Chondrocyte (in vitro differentiated cells): ENCODE measurements at regions not wholly inside any gene's neighbourhood (a gene's known extent, or its start where the extent isn't known, plus 50 kb on each side); places are given as distances from the start of the nearest gene placed in this dataset.
A peak's percentile ranks its signal among the peaks of the same experiment; 100 is the strongest.
"Not testable (repeated sequence)": the region's sequence is repeated elsewhere in the genome, so short reads cannot be mapped to it uniquely, and the experiment has no call there.

Source experiments
- DNase-seq: peaks from one replicate; pipeline ENCODE4 v3.0.0; 2021; ENCODE audit warnings: mixed read lengths, low spot score
- H3K27ac Mint-ChIP-seq: one replicate; pipeline ENCODE4 v1.8.0; 2021; ENCODE audit warnings: mild to moderate bottlenecking, moderate library complexity, mixed read lengths; ENCODE audit not compliant: unreplicated experiment
- H3K27me3 Mint-ChIP-seq: 2 replicates; pipeline ENCODE4 v1.8.0; 2021; ENCODE audit warnings: low read depth, mixed read lengths
- H3K36me3 Mint-ChIP-seq: 2 replicates; pipeline ENCODE4 v1.8.0; 2021; ENCODE audit warnings: low read depth, mixed read lengths
- H3K4me1 Mint-ChIP-seq: 2 replicates; pipeline ENCODE4 v1.8.0; 2021; ENCODE audit warnings: low read depth, mild to moderate bottlenecking, mixed read lengths
- H3K4me3 Mint-ChIP-seq: one replicate; pipeline ENCODE4 v1.8.0; 2021; ENCODE audit warnings: mild to moderate bottlenecking, moderate library complexity, mixed read lengths; ENCODE audit not compliant: unreplicated experiment
- H3K9me3 Mint-ChIP-seq: 2 replicates; pipeline ENCODE4 v1.8.0; 2021; ENCODE audit warnings: low read depth, mixed read lengths
- TF ChIP-seq, protein P1 (sequence below): fragments of 200-600 bp; sonication (generic); IDR thresholded peaks from 2 replicates; pipeline ENCODE4 v1.5.0; 2021; ENCODE audit warnings: antibody characterized with exemption, mild to moderate bottlenecking, moderate library complexity

- Mint-ChIP-seq H3K4me3 (no peak overlapping the region), H3K27me3 (no peaks in the 10 kb centered on the region), H3K36me3 (no peaks in the 10 kb centered on the region), H3K27ac (no peak overlapping the region), H3K4me1 (peaks cover 13% of the 10 kb centered on the region), H3K9me3 (no peaks in the 10 kb centered on the region)
- TF ChIP-seq, protein P1, sequence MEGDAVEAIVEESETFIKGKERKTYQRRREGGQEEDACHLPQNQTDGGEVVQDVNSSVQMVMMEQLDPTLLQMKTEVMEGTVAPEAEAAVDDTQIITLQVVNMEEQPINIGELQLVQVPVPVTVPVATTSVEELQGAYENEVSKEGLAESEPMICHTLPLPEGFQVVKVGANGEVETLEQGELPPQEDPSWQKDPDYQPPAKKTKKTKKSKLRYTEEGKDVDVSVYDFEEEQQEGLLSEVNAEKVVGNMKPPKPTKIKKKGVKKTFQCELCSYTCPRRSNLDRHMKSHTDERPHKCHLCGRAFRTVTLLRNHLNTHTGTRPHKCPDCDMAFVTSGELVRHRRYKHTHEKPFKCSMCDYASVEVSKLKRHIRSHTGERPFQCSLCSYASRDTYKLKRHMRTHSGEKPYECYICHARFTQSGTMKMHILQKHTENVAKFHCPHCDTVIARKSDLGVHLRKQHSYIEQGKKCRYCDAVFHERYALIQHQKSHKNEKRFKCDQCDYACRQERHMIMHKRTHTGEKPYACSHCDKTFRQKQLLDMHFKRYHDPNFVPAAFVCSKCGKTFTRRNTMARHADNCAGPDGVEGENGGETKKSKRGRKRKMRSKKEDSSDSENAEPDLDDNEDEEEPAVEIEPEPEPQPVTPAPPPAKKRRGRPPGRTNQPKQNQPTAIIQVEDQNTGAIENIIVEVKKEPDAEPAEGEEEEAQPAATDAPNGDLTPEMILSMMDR = no peak
- DNase-seq = no peak
Measured at GRCh38 chr5:53411388-53411787, 69.0 kb upstream of the FST start.

- H3K27ac Mint-ChIP-seq, H3K36me3 Mint-ChIP-seq, H3K4me3 Mint-ChIP-seq, H3K4me1 Mint-ChIP-seq, DNase-seq, H3K9me3 Mint-ChIP-seq, H3K27me3 Mint-ChIP-seq: not testable (repeated sequence)
Measured at GRCh38 chr5:53412499-53412898, 67.9 kb upstream of the FST start.

GRCh38 chr5:53416144-53416738, 64.2 kb upstream of the FST start:
- Mint-ChIP-seq H3K4me3 (no peak overlapping the region), H3K27me3 (no peaks in the 10 kb centered on the region), H3K4me1 (peaks cover 19% of the 10 kb centered on the region), H3K27ac (no peak overlapping the region), H3K36me3 (no peaks in the 10 kb centered on the region), H3K9me3 (no peaks in the 10 kb centered on the region)
- DNase-seq = no peak
- TF ChIP-seq, protein P1 = no peak

DNA sequence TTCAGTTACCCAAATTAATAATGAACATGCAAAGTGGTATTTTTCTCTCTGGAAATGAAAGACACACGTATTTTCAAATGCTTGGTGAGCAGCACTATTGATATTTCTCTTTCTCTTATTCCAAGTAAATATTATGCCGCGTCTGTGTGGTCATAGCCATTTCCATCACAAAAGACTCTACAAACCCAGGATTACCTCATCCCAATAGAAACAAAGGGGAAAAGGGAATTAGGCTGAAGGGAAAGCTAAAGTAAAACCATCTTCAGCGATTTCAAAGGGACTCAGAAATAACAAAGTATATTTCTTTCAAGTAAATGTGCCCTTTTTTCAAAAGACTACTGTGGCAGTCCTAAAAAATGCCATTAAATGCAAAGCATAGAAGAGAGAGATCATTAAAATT, 62.0 kb upstream of the FST start:
- Mint-ChIP-seq H3K27ac (peak overlapping the region; percentile 74), H3K27me3 (no peaks in the 10 kb centered on the region), H3K4me1 (peaks cover 20% of the 10 kb centered on the region), H3K4me3 (no peak overlapping the region), H3K9me3 (no peaks in the 10 kb centered on the region), H3K36me3 (no peaks in the 10 kb centered on the region)
- DNase-seq = no peak
- TF ChIP-seq, protein P1 = no peak

DNA sequence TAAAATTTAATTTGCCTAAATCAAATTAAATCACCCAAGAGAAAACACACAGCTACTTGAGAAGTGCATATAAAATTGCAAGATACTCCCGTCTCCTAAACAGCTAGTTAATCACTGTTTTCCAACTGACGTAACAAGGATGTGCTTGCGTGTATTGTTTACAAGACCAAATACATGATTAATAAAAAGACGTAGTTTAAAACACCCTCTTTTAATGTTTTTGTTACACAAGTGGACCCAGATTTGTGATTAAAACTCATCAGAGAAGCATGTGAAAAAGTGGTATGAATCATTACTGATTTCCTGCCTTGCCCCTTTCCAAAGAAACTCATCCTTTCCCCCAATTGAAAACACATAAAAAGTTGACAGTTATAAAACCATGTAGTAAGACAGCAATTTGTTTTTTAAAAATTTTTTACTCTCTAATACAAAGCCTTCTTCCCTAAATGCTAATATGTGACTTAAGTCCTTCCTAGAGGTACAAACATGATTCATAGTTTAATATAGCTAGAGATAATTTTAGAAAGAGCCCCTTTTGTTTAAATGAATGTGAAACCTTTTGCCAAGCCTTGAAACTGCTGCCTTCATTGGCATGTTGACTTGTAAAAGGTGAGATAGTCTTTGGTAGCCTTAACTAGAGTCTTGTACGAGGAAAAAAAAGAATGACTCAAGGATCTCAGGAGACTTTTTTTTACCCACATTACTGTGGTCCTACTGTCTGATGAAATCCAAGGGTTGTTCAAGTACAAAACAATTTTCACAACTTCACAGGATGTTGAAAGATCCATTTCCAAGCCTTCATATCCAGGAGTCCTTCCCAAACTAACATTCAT, 61.4 kb upstream of the FST start:
- Mint-ChIP-seq H3K36me3 (peaks cover 1% of the 10 kb centered on the region), H3K4me3 (peak overlapping the region; percentile 26), H3K27ac (peak overlapping the region; percentile 74), H3K4me1 (peaks cover 20% of the 10 kb centered on the region), H3K9me3 (no peaks in the 10 kb centered on the region), H3K27me3 (no peaks in the 10 kb centered on the region)
- DNase-seq = no peak
- TF ChIP-seq, protein P1 = no peak

GRCh38 chr5:53422539-53422938, 57.9 kb upstream of the FST start:
- no peak overlapping the region for H3K27ac Mint-ChIP-seq
- H3K36me3 Mint-ChIP-seq = peaks cover 1% of the 10 kb centered on the region
- no peaks in the 10 kb centered on the region for H3K27me3 Mint-ChIP-seq
- peaks cover 20% of the 10 kb centered on the region for H3K4me1 Mint-ChIP-seq
- DNase-seq = no peak
- H3K9me3 Mint-ChIP-seq = no peaks in the 10 kb centered on the region
- TF ChIP-seq, protein P1 = no peak
- H3K4me3 Mint-ChIP-seq = no peak overlapping the region
